Gastrocnemius medialis (tissue), 4 donors: ENCODE measurements at regions not wholly inside any gene's neighbourhood (a gene's known extent, or its start where the extent isn't known, plus 50 kb on each side); places are given as distances from the start of the nearest gene placed in this dataset.

ENCODE experiments used
- CTCF ChIP-seq, 5 experiments: fragments of 450-650 bp in 3 of 5; fragments of 200-600 bp in 2 of 5; sonication (generic) in 2 of 5; IDR thresholded peaks in 4 of 5; conservative IDR thresholded peaks in 1 of 5; 1 replicate in 4 of 5; 2 replicates in 1 of 5; pipeline ENCODE4 v1.5.1; 2016 to 2019; ENCODE audit warnings: antibody characterized with exemption in 5 of 5, mild to moderate bottlenecking in 3 of 5, moderate library complexity in 3 of 5
- POLR2A ChIP-seq, 2 donors: fragments of 450-650 bp; IDR thresholded peaks; one replicate each; pipeline ENCODE4 v1.6.1; 2017; ENCODE audit warnings: antibody characterized with exemption in 2 of 2, mild to moderate bottlenecking in 2 of 2, moderate library complexity in 2 of 2

- no peak for TF ChIP-seq CTCF (IDR thresholded peaks at IDR 0.05 in 4 of 5, conservative IDR thresholded peaks at IDR 0.05 in 1 of 5)
- no peak for TF ChIP-seq POLR2A (IDR thresholded peaks at IDR 0.05)
Measured at GRCh38 chr10:55163388-55163979, 362.5 kb upstream of the PCDH15 start.
